Activated CD8-positive, alpha-beta memory T cell treated with anti-CD3 and anti-CD28 coated beads, Interleukin-2, amount 50 U/mL, for 1 hour (primary cell): ENCODE measurements at regions not wholly inside any gene's neighbourhood (a gene's known extent, or its start where the extent isn't known, plus 50 kb on each side); places are given as distances from the start of the nearest gene placed in this dataset.

Experiments used
- DNase-seq: peaks from one replicate; pipeline ENCODE4 v3.0.0-alpha.2; 2020; ENCODE audit errors: extremely low read depth

- no peak for DNase-seq
Observed at GRCh38 chr3:177569193-177569592, 371.9 kb upstream of the TBL1XR1 start.

- DNase-seq: no peak
Observed at GRCh38 chr3:177569875-177570657, 372.8 kb upstream of the TBL1XR1 start.

- DNase-seq: no peak
Observed at GRCh38 chr3:177571271-177571943, 374.1 kb upstream of the TBL1XR1 start.

- no peak for DNase-seq
Observed at GRCh38 chr3:177571944-177572315, 374.6 kb upstream of the TBL1XR1 start.

GRCh38 chr3:177574222-177574856, 377.1 kb upstream of the TBL1XR1 start:
- no peak for DNase-seq

- no peak for DNase-seq
Observed at GRCh38 chr3:177576746-177577145, 379.5 kb upstream of the TBL1XR1 start.

- no peak for DNase-seq
Observed at GRCh38 chr3:177578488-177578887, 381.2 kb upstream of the TBL1XR1 start.

GRCh38 chr3:177579419-177579818, 382.1 kb upstream of the TBL1XR1 start:
- no peak for DNase-seq

- DNase-seq: no peak
Observed at GRCh38 chr3:177580437-177580836, 383.2 kb upstream of the TBL1XR1 start.

GRCh38 chr3:177585271-177585670, 388.0 kb upstream of the TBL1XR1 start:
- DNase-seq: no peak

- DNase-seq: no peak
Observed at GRCh38 chr3:177589041-177589650, 391.9 kb upstream of the TBL1XR1 start.

- DNase-seq: no peak
Observed at GRCh38 chr3:177589911-177590381, 392.7 kb upstream of the TBL1XR1 start.

GRCh38 chr3:177590826-177591225, 393.5 kb upstream of the TBL1XR1 start:
- no peak for DNase-seq

GRCh38 chr3:177591379-177591778, 394.1 kb upstream of the TBL1XR1 start:
- no peak for DNase-seq

GRCh38 chr3:177594096-177594495, 396.8 kb upstream of the TBL1XR1 start:
- DNase-seq: no peak

GRCh38 chr3:177595530-177596188, 398.4 kb upstream of the TBL1XR1 start:
- DNase-seq: no peak

- no peak for DNase-seq
Observed at GRCh38 chr3:177596248-177596815, 399.1 kb upstream of the TBL1XR1 start.

GRCh38 chr3:177596816-177597271, 399.6 kb upstream of the TBL1XR1 start:
- DNase-seq: no peak

GRCh38 chr3:177597311-177598096, 400.2 kb upstream of the TBL1XR1 start:
- no peak for DNase-seq

- DNase-seq: no peak
Observed at GRCh38 chr3:177598097-177598833, 401.0 kb upstream of the TBL1XR1 start.
